Hematopoietic multipotent progenitor cell treated with erythropoietin and hydrocortisone succinate and interleukin-3 and kit ligand, for 17 days (in vitro differentiated cells): ENCODE measurements at regions not wholly inside any gene's neighbourhood (a gene's known extent, or its start where the extent isn't known, plus 50 kb on each side); places are given as distances from the start of the nearest gene placed in this dataset.
"Not testable (repeated sequence)": the region's sequence is repeated elsewhere in the genome, so short reads cannot be mapped to it uniquely, and the experiment has no call there.

Experiments
- DNase-seq: peaks from one replicate; pipeline ENCODE4 v3.0.0-alpha.2; 2015; ENCODE audit warnings: low spot score

DNA sequence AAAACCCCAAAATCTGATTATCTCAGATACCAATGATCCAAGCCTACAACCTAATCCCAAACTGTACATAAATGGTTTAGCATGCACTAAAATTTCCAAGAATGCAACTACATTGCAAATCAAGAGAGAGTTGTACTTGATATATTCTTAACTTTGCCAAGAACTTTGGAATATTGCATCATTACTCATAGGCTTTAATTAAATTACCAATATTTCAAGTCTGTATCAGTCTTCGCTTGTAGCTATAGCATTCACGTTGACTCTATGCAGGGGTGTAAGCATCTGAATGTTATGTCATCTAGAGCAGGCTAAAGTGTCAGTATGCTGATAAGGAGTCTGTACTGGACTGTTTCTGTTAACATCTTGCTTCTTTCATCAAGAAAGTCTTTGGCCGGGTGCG, 56.3 kb downstream of the FOXI3 start:
- DNase-seq, result no peak

DNA sequence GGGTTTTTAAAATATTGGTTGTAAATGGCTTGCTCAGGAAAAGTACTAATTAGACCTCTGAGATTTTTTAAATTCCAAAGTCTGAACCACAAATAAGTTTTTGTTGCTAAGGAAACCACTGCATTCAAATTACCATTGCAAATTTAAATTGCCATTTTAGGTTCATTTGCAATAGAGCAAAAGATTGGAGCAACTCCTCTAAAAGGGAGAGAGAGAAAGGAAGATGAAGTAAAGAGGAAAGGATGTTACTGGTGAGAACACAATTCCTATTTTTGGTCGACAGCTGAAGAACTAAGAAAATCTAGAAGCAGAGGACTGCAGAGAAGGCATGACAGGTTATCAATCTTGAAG, 74.9 kb downstream of the FOXI3 start:
- no peak for DNase-seq

- no peak for DNase-seq
Measured at GRCh38 chr2:88372042-88372441, 80.5 kb downstream of the FOXI3 start.

DNA sequence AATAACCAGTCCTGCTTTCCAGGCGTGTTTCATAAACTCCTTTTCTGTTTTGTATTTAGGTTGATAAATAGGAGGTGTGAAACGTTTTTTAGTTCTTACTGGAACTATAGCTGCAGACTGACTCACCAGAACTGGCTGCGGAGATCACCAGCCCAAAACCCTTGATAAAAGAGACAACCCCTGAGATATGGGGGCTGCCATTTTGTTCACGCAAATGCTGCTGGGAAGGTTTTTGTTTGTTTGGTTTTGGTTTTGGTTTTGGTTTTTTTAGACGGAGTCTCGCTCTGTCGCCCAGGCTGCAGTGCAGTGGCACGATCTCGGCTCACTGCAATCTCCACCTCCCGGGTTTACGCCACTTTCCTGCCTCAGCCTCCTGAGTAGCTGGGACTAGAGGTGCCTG, 87.1 kb downstream of the FOXI3 start:
- DNase-seq, result not testable (repeated sequence)

DNA sequence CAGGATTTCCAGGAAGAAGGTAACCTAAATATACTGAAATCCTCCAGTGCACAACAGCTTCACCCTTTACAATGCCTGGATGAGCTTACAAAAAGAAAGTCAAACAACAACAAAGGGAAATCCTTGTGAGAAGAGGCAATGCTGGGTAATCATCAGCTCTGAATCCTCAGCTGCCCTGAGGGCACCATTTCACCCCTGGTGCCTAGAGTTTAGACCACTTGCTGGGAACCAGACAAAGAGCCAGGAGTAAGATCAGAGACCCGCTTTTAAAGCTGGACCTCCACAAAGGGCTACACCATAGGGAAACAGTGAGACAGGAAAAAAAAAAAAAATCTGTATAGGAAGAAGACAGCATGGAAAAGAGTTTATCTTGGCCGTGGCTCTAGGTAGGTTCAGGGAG, 97.0 kb downstream of the FOXI3 start:
- DNase-seq, result no peak

- no peak for DNase-seq
Measured at GRCh38 chr2:88351249-88351601, 101.3 kb downstream of the FOXI3 start.

GRCh38 chr2:88350331-88351248, 101.9 kb downstream of the FOXI3 start:
- peak; percentile 47 for DNase-seq

GRCh38 chr2:88345842-88346241, 106.7 kb downstream of the FOXI3 start:
- DNase-seq, result no peak

DNA sequence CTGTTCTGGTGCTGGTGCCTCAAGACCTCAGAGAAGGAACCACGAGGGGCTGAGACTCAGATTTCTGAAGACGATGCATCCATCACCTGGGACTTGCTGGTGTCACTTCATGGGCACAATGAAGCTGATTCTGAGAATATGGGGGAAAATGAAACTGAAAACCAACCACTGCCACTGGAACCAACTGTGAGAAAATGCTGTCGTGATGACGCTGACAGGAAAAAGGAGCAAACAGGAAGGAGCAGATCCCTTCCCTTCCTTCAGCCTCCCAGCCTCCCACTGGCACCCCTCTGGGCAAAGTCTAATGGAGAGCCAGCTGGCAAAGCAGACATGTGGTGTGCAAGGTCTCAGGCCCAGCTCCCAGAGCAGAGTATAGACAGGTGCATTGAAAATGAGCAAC, 109.7 kb downstream of the FOXI3 start:
- no peak for DNase-seq

- no peak for DNase-seq
Measured at GRCh38 chr2:88334418-88334817, 118.1 kb downstream of the FOXI3 start.

- DNase-seq, result no peak
Measured at GRCh38 chr2:88331239-88331638, 121.3 kb downstream of the FOXI3 start.

- DNase-seq, result no peak
Measured at GRCh38 chr2:88329815-88330603, 122.5 kb downstream of the FOXI3 start.

DNA sequence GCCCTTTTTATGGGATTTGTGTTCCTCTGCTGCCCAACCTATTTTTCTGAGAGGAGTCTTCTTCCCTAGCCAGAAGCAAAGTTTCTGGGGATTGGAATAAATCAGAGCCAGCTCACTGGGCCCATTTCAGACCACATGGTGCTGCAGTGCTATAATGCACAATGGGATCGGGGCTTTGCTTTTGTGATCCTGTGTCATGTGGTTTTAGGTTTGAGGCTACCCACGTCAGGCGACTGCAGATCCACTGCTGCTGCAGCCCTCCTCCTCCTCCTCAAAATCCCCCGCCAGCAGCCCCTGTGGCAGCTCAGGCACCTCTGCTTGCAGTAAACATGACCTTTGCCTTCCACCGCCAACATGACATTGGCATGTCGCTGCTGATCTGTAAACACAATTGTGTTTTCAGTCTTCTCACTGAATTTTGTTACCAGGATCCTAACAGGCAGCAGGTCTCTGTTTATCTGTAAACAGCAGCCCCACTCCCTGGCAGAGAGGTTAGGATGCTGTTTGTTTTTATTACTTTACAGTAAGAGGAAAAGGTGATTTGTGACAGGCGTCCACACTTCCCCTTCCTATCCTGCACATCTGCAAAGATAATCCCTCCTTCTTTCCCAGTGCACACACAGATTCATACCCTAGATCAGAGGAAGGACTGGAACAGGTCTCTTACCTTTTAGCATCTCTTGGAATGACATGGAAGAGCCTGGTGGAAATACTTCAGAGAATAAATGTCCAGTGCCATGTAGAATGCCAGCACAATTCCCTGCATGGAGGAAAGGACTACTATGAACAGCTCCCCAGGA, 130.8 kb downstream of the FOXI3 start:
- DNase-seq, result no peak

DNA sequence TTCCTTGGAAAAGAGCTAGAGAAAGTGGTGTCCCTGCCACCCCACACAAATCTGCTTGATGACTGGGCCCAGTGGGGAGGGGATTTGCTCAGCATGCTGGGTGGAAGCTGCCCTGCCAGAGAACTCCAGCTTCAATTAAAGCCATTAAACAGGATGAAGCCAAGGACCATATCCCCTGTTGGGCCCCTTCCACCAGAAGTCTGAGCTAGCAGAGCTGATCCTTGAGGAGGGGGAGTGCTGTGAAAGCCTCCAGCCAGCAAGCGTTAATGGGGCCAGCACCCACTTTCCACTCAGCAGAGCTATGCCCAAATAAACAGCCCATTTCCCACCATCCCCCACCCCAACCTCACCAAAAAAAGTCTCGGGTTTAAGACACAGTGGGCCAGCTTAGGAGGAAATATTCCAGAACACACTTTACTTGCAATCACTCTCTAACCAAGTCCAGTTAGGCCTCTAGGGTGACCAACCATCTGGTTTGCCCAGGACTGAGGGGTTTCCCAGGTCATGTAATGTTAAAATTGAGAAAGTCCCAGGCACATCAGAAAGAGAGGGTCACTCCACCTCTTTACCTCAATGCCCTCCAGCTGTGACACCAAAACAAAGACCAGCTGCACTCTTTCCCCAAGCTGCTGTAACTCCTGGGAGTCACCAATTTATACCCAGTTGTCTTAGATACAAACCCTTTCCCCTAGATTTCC, 132.3 kb downstream of the FOXI3 start:
- DNase-seq, result no peak

GRCh38 chr2:88318956-88319330, 133.6 kb downstream of the FOXI3 start:
- DNase-seq, result no peak

- DNase-seq, result no peak
Measured at GRCh38 chr2:88318071-88318955, 134.2 kb downstream of the FOXI3 start.

DNA sequence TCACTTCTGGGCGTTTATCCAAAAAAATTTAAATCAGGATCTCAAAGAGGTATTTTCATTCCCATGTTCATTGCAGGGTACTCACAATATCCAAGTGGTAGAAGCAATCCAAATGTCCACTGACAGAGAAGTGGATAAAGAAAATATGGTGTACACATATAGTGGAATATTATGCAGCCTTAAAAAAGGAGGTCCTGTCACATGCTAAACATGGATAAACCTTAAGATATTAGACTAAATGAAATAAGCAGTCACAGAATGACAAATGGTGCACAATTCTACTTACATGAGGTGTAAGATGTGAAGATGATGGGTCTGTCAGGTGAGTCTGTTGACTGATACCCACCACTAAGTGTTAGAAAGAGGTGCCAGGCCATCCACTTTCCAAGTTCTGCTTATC, 140.6 kb downstream of the THNSL2 start:
- no peak for DNase-seq

GRCh38 chr2:88307817-88308216, 137.7 kb downstream of the THNSL2 start:
- DNase-seq, result peak; percentile 52

GRCh38 chr2:88303865-88304264, 133.7 kb downstream of the THNSL2 start:
- DNase-seq, result no peak

DNA sequence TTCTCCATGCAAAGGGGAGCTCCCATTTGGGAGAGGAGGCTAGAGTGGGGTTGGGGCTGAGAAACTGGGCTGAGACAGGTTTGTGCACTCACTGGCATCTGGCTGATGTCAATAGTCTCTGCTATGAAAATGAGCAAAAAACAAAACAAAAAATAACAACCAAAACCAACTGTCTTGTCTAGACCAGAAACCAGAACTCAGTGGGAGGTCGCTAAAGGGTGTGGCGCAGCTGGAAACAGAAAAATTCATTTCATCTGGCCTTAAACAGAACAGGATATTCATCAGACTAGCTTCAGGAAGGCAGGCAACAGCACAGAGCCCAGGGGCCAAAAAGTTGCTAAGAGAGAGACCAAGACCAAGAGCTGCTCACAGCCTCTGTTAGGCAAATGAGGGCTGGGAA, 126.1 kb downstream of the THNSL2 start:
- DNase-seq, result no peak
